Naive thymus-derived CD8-positive, alpha-beta T cell (primary cell): ENCODE measurements at regions not wholly inside any gene's neighbourhood (a gene's known extent, or its start where the extent isn't known, plus 50 kb on each side); places are given as distances from the start of the nearest gene placed in this dataset.

ENCODE experiments used
- ATAC-seq, 2 donors: fragments of 150-1000 bp; cut with Tn5 transposase in 1 of 2; sonication (Bioruptor Pico), chemical (Tn5 transposase) in 1 of 2; 1 replicate in 1 of 2; 2 replicates in 1 of 2; pipeline ENCODE4 v1.10.0; 2021; ENCODE audit warnings: mild to moderate bottlenecking in 2 of 2, moderate library complexity in 2 of 2
- POLR2A ChIA-PET: fragments of 350-600 bp; sonication (Branson Sonifier 250); formaldehyde crosslinking; loops from one replicate; lab custom pipeline; 2021; ENCODE audit warnings: antibody characterized with exemption; lab: Charles Lee
- DNase-seq, 10 donors: peaks; one replicate each; pipeline versions ENCODE4 v3.0.0 to v3.0.0-alpha.2; 2020 to 2022
- H3K27ac Mint-ChIP-seq, 10 donors: one replicate each; pipeline ENCODE4 v1.8.0; 2020 to 2022; ENCODE audit warnings: mild to moderate bottlenecking in 10 of 10, mixed read lengths in 10 of 10, moderate library complexity in 4 of 10, inconsistent platforms in 1 of 10
- H3K27me3 Mint-ChIP-seq, 5 donors: one replicate each; pipeline ENCODE4 v1.8.0; 2021 to 2022; ENCODE audit warnings: mixed read lengths in 5 of 5
- H3K36me3 Mint-ChIP-seq, 3 donors: one replicate each; pipeline ENCODE4 v1.8.0; 2020 to 2022; ENCODE audit warnings: mixed read lengths in 3 of 3, mild to moderate bottlenecking in 2 of 3, inconsistent platforms in 1 of 3
- H3K4me1 Mint-ChIP-seq, 4 donors: one replicate each; pipeline ENCODE4 v1.8.0; 2021 to 2022; ENCODE audit warnings: mixed read lengths in 4 of 4
- H3K4me3 Mint-ChIP-seq, 10 donors: one replicate each; pipeline ENCODE4 v1.8.0; 2020 to 2022; ENCODE audit warnings: mild to moderate bottlenecking in 10 of 10, mixed read lengths in 10 of 10, moderate library complexity in 6 of 10, inconsistent platforms in 1 of 10
- H3K9me3 Mint-ChIP-seq, 9 donors: one replicate each; pipeline ENCODE4 v1.8.0; 2020 to 2022; ENCODE audit warnings: mixed read lengths in 9 of 9, mild to moderate bottlenecking in 3 of 9, inconsistent platforms in 1 of 9, moderate library complexity in 1 of 9

DNA sequence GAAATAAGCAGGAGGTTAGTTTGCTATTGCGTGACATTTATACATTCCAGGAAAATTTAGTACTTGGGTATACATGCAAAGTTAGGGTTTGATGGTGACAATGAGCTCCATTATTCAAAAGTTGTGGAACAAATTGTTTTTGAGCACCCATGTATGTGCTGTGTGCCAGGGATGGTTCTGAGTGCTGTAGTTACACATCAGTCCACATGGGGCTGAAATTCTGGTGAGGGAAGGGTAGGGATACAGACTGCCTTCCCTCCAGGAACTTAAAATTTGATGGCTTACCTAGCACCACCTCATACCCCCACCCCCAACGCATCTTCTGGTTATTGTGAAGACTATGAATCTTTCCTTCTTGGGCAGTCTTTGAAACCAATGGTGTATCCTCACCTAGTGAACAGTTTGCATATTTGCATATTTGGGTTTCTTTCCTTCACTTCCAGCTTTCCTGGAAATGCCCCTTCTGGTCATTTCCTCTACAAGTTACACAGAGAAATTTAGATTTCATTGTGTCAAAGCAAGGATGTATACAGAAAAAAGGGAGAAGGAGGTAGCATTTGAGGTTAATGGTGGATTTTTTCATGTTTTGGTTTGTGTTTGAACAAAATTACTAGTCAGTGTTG is 222.0 kb upstream of the IL12A start:
- Mint-ChIP-seq H3K4me3 (no peak overlapping the region), H3K27me3 (peaks cover 31 to 71% (median 41%) of the 10 kb centered on the region in 5 donors), H3K36me3 (peaks cover 0 to 1% (median 0%) of the 10 kb centered on the region in 3 donors), H3K4me1 (peaks cover 2 to 24% (median 17%) of the 10 kb centered on the region in 4 donors), H3K9me3 (peaks cover 0 to 3% (median 0%) of the 10 kb centered on the region in 9 donors), H3K27ac (no peak overlapping the region)
- no peak for ATAC-seq
- POLR2A ChIA-PET = no interaction called here
- DNase-seq = no peak

- no peak overlapping the region for H3K4me3 Mint-ChIP-seq
- peaks cover 0 to 2% (median 0%) of the 10 kb centered on the region in 4 donors for H3K4me1 Mint-ChIP-seq
- H3K9me3 Mint-ChIP-seq = no peaks in the 10 kb centered on the region
- H3K36me3 Mint-ChIP-seq = no peaks in the 10 kb centered on the region
- H3K27me3 Mint-ChIP-seq = peaks cover 12 to 54% (median 24%) of the 10 kb centered on the region in 5 donors
- POLR2A ChIA-PET = interaction anchor here (0.7 kb wide), 1 partner anchor 82 kb away, joined by 3 read pairs; no protein-coding TSS in a partner anchor
- ATAC-seq (no peak), DNase-seq (no peak)
- no peak overlapping the region for H3K27ac Mint-ChIP-seq
Measured at GRCh38 chr3:159770998-159771397, 217.6 kb upstream of the IL12A start.

GRCh38 chr3:159771865-159772611 is 216.6 kb upstream of the IL12A start:
- ATAC-seq (no peak), DNase-seq (no peak)
- H3K27me3 Mint-ChIP-seq = peaks cover 4 to 54% (median 18%) of the 10 kb centered on the region in 5 donors
- H3K4me1 Mint-ChIP-seq = no peaks in the 10 kb centered on the region
- H3K4me3 Mint-ChIP-seq = no peak overlapping the region
- POLR2A ChIA-PET = no interaction called here
- H3K27ac Mint-ChIP-seq = no peak overlapping the region
- H3K36me3 Mint-ChIP-seq = no peaks in the 10 kb centered on the region
- no peaks in the 10 kb centered on the region for H3K9me3 Mint-ChIP-seq

GRCh38 chr3:159773706-159774105 is 214.9 kb upstream of the IL12A start:
- POLR2A ChIA-PET = no interaction called here

GRCh38 chr3:159775372-159775961 is 213.2 kb upstream of the IL12A start:
- no peak overlapping the region for H3K4me3 Mint-ChIP-seq
- peaks cover 2 to 34% (median 11%) of the 10 kb centered on the region in 5 donors for H3K27me3 Mint-ChIP-seq
- POLR2A ChIA-PET = no interaction called here

More at GRCh38 chr3:159773706-159774105, 214.9 kb upstream of the IL12A start:
- Mint-ChIP-seq H3K9me3 (no peaks in the 10 kb centered on the region), H3K4me1 (no peaks in the 10 kb centered on the region), H3K27me3 (peaks cover 2 to 37% (median 13%) of the 10 kb centered on the region in 5 donors), H3K27ac (no peak overlapping the region), H3K4me3 (no peak overlapping the region), H3K36me3 (no peaks in the 10 kb centered on the region)
- no peak for ATAC-seq
- DNase-seq = no peak

DNA sequence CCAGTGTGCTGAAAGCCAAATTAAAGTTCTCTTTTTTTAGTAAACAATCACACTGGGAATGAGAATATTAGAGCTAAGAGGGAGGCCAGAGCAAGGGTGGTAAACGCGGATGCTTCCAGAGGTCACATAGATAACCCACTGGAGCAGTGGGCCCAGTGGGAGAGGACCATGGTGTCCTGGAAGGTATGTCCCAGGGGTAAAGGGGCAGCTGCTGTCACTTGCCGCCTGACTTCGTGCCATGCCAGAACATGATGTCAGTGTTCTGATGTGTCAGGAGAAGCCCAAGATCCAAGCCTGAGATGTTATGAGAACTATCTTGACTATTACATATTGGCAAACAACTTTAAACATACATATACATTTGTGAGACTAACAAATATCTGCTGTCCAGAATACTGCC is 211.9 kb upstream of the IL12A start:
- H3K9me3 Mint-ChIP-seq = no peaks in the 10 kb centered on the region

More at GRCh38 chr3:159775372-159775961, 213.2 kb upstream of the IL12A start:
- H3K4me1 Mint-ChIP-seq = no peaks in the 10 kb centered on the region
- H3K27ac Mint-ChIP-seq = no peak overlapping the region
- no peak for ATAC-seq
- DNase-seq = no peak
- H3K9me3 Mint-ChIP-seq = no peaks in the 10 kb centered on the region
- H3K36me3 Mint-ChIP-seq = no peaks in the 10 kb centered on the region

DNA sequence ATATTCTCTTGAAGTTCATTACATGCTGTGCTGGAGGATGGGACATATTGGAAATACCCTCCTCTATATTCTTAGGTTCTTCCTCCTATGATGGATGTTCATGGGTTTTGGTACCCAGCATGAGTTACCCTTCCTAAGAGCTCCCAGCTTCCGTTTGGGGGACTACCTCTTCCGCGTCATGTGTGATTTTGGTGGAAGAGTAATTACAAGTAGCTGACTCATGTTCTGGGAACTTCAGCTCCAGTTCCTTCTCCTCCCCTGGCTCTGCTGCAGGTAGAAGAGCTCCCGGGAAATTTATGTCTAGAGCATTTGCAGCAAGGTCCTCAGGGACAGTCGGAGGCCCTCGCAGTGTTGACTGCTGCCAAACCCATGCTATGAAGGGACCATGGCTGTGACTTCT is 208.8 kb upstream of the IL12A start:
- DNase-seq (no peak), ATAC-seq (no peak)
- POLR2A ChIA-PET = no interaction called here
- H3K27me3 Mint-ChIP-seq = peaks cover 2 to 40% (median 11%) of the 10 kb centered on the region in 5 donors
- no peak overlapping the region for H3K27ac Mint-ChIP-seq
- no peaks in the 10 kb centered on the region for H3K36me3 Mint-ChIP-seq
- no peak overlapping the region for H3K4me3 Mint-ChIP-seq
- no peaks in the 10 kb centered on the region for H3K4me1 Mint-ChIP-seq
- H3K9me3 Mint-ChIP-seq = no peaks in the 10 kb centered on the region

More for the DNA sequence above, 211.9 kb upstream of the IL12A start:
- no peak for DNase-seq
- H3K4me1 Mint-ChIP-seq = no peaks in the 10 kb centered on the region
- H3K27me3 Mint-ChIP-seq = peaks cover 2 to 28% (median 11%) of the 10 kb centered on the region in 5 donors
- ATAC-seq = no peak
- H3K4me3 Mint-ChIP-seq = no peak overlapping the region
- no peaks in the 10 kb centered on the region for H3K36me3 Mint-ChIP-seq
- POLR2A ChIA-PET = no interaction called here
- H3K27ac Mint-ChIP-seq = no peak overlapping the region

DNA sequence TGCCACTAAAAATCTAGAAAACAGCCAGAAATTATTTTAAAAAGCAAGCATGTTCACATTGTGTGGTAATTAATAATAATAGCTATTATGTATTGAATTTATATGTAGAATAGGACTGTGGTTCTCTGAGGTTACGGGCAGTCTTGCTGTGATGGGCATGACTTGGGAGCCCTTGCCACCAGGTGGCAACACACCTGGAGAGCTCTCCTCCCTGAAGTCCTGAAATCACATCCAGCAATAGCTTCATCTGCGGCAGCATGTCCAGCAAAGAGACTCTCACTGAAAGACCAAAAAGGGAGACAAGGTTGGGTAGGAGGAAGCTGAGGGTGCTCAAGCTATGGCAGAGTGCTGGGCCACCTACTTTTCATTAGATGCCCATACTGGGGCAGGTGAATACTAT is 206.8 kb upstream of the IL12A start:
- no peaks in the 10 kb centered on the region for H3K36me3 Mint-ChIP-seq
- POLR2A ChIA-PET = no interaction called here
- H3K27me3 Mint-ChIP-seq = peaks cover 4 to 20% (median 10%) of the 10 kb centered on the region in 5 donors
- DNase-seq (no peak), ATAC-seq (no peak)
- H3K4me1 Mint-ChIP-seq = no peaks in the 10 kb centered on the region
- H3K4me3 Mint-ChIP-seq = no peak overlapping the region
- no peaks in the 10 kb centered on the region for H3K9me3 Mint-ChIP-seq
- H3K27ac Mint-ChIP-seq = no peak overlapping the region

DNA sequence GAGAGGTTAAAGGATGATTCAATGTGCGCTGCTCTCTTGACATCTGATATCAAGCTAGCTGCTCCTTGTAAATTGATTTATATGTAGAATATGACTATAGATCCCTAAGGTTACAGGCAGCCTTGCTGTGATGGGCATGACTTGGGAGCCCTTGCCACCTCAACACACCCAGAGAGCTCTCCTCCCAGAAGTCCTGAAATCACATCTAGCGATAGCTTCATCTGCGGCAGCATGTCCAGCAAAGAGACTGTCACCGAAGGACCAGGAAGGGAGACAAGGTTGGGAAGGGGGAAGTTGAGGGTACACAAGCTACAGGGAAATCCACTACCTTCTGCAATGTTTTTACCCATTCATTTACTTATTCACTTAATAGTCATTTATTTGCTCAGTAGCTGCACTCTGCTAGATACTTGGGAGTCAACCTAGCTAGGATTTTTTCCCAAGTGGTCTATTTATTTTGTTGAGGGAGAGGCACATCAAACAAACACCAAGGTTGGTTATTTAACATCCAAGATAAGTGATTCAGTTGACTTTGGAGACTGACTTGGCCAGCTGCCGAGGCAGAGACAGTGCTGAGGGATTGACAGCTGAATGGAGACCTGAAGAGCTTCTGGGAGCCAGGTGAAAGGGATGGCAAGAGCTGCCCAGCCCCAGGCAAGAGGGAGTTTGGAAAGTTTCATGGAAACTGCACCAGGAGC is 205.8 kb upstream of the IL12A start:
- no peaks in the 10 kb centered on the region for H3K4me1 Mint-ChIP-seq
- H3K27me3 Mint-ChIP-seq = peaks cover 2 to 18% (median 10%) of the 10 kb centered on the region in 5 donors
- H3K9me3 Mint-ChIP-seq = no peaks in the 10 kb centered on the region
- H3K36me3 Mint-ChIP-seq = no peaks in the 10 kb centered on the region
- POLR2A ChIA-PET = no interaction called here
- DNase-seq (no peak), ATAC-seq (no peak)
- no peak overlapping the region for H3K4me3 Mint-ChIP-seq
- peak overlapping the region in 1 of 10 donors; percentile 24 for H3K27ac Mint-ChIP-seq

- Mint-ChIP-seq H3K9me3 (no peaks in the 10 kb centered on the region), H3K4me3 (no peak overlapping the region), H3K27me3 (peaks cover 2 to 18% (median 10%) of the 10 kb centered on the region in 5 donors), H3K36me3 (no peaks in the 10 kb centered on the region), H3K4me1 (no peaks in the 10 kb centered on the region), H3K27ac (no peak overlapping the region)
- ATAC-seq (no peak), DNase-seq (no peak)
- POLR2A ChIA-PET = no interaction called here
Measured at GRCh38 chr3:159783780-159784742, 204.6 kb upstream of the IL12A start.

GRCh38 chr3:159785273-159785708 is 203.3 kb upstream of the IL12A start:
- ATAC-seq (no peak), DNase-seq (no peak)
- H3K4me1 Mint-ChIP-seq = no peaks in the 10 kb centered on the region
- H3K9me3 Mint-ChIP-seq = no peaks in the 10 kb centered on the region
- peaks cover 2 to 18% (median 10%) of the 10 kb centered on the region in 5 donors for H3K27me3 Mint-ChIP-seq
- no peaks in the 10 kb centered on the region for H3K36me3 Mint-ChIP-seq
- H3K27ac Mint-ChIP-seq = no peak overlapping the region
- POLR2A ChIA-PET = no interaction called here
- no peak overlapping the region for H3K4me3 Mint-ChIP-seq
